ENCODE measurements at regions not wholly inside any gene's neighbourhood (a gene's known extent, or its start where the extent isn't known, plus 50 kb on each side); places are given as distances from the start of the nearest gene placed in this dataset.
"Not testable (repeated sequence)": the region's sequence is repeated elsewhere in the genome, so short reads cannot be mapped to it uniquely, and the experiment has no call there.

DNA sequence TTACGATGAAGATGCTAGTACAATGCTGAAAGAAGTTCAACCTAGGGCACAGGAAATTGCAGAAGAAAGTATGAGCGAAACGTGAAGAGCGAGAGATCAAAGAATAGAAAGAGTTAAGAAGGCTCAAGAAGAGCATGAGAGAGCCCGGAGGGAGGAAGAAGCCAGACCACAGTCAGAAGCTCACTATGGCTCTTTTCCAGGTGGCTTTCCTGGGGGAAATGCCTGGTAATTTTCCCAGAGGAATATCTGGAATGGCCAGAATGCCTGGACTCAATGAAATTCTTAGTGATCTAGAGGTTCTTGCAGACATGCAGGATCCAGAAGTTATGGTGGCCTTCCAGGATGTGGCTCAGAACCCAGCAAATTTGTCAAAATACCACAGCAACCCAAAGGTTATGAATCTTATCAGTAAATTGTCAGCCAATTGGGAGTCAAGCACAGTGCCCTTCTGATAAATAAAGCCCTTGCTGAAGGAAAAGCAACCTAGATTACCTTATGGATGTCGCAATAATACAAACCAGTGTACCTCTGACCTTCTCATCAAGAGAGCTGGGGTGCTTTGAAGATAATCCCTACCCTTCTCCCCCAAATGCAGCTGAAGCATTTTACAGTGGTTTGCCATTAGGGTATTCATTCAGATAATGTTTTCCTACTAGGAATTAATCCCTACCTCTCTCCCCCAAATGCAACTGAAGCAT is 78.0 kb upstream of the ADGRL2 start:
- not testable (repeated sequence) for FAIRE-seq; H3K18ac ChIP-seq (ENCODE audit: extremely low read depth, low read length); H2BK20ac ChIP-seq (ENCODE audit: low read length); H4K5ac ChIP-seq (ENCODE audit: insufficient read length, low read depth, low read length); H3K23me2 ChIP-seq (ENCODE audit: low read depth, low read length); H3K4ac ChIP-seq (replicated peaks; ENCODE audit: insufficient read length, low read depth, low read length); H2BK12ac ChIP-seq (ENCODE audit: low read depth, low read length); H2AK5ac ChIP-seq (ENCODE audit: low read depth, low read length); H3K79me2 ChIP-seq (ENCODE audit: control insufficient read depth in 1 of 2, insufficient read depth in 2 of 2, low read length in 2 of 2); H3K4me2 ChIP-seq (ENCODE audit: insufficient read depth in 1 of 2, low read depth in 2 of 2, low read length in 2 of 2); H3K56ac ChIP-seq (replicated peaks; ENCODE audit: insufficient read length, low read depth, low read length); H2BK5ac ChIP-seq (ENCODE audit: low read depth, low read length); H3K4me3 ChIP-seq (ENCODE audit: extremely low read depth in 1 of 4, insufficient read depth in 2 of 4, low read depth in 3 of 4, low read length in 4 of 4); H4K20me1 ChIP-seq (replicated peaks in 1 of 2; ENCODE audit: control insufficient read depth in 1 of 2, insufficient read depth in 2 of 2, low read length in 2 of 2); H3K27me3 ChIP-seq (replicated peaks in 1 of 4; ENCODE audit: control insufficient read depth in 3 of 4, extremely low read depth in 1 of 4, insufficient read depth in 3 of 4, low read length in 3 of 4); H3K9ac ChIP-seq (replicated peaks in 1 of 4; ENCODE audit: extremely low read depth in 1 of 4, low read depth in 3 of 4, low read length in 3 of 4); H4K91ac ChIP-seq (replicated peaks; ENCODE audit: insufficient read length, low read length); H3K23ac ChIP-seq (ENCODE audit: insufficient read length); H3K36me3 ChIP-seq (ENCODE audit: control insufficient read depth in 2 of 4, insufficient read depth in 4 of 4, low read length in 3 of 4); DNase-seq (ENCODE audit: low read depth in 1 of 2, low spot score in 2 of 2); H3K9me3 ChIP-seq (ENCODE audit: insufficient read depth in 2 of 2, low read depth in 1 of 2, low read length in 1 of 2); H3K27ac ChIP-seq (ENCODE audit: low read depth, low read length); H2BK15ac ChIP-seq (ENCODE audit: low read length); H3K79me1 ChIP-seq (ENCODE audit: low read depth, low read length); H2AFZ ChIP-seq (ENCODE audit: low read length); H2BK120ac ChIP-seq (replicated peaks; ENCODE audit: low read depth, low read length); H3K14ac ChIP-seq (ENCODE audit: insufficient read length); H3K4me1 ChIP-seq (replicated peaks in 1 of 4; ENCODE audit: control insufficient read depth in 3 of 4, insufficient read depth in 4 of 4, low read length in 3 of 4)
- H4K8ac ChIP-seq (ENCODE audit: extremely low read depth, insufficient read depth, low read length), result peak overlapping the region; percentile 57; the same call in 1 of the 2 replicates
- peak; percentile 57; the same call in 1 of the 2 replicates for TF ChIP-seq CEBPB (IDR thresholded peaks at IDR 0.05; ENCODE audit: low read depth, low read length)
- ChIA-PET POLR2A (ENCODE audit: partially characterized antibody) (interaction anchor here (0.6 kb wide), 1 partner anchor 1476 kb away, joined by 3 read pairs; no protein-coding TSS in a partner anchor), CTCF (ENCODE audit: partially characterized antibody) (interaction anchor here (0.6 to 1.7 kb wide), 2 partner anchors 19 to 58 kb away, joined by 3 to 5 read pairs; no protein-coding TSS in a partner anchor)
- WGBS, 2 experiments (ENCODE audit: extremely low coverage in 1 of 2, insufficient coverage in 1 of 2, insufficient read length in 1 of 2, insufficient replicate concordance in 2 of 2, low coverage in 1 of 2, low lambda C conversion rate in 2 of 2, missing lambda C conversion rate in 1 of 2), result 95% methylated on average over 6 of the region's 6 CpGs; no CpG with 5 or more reads in 1 of the 2 experiments

Measured in H1 (cell line).